ENCODE measurements at regions not wholly inside any gene's neighbourhood (a gene's known extent, or its start where the extent isn't known, plus 50 kb on each side); places are given as distances from the start of the nearest gene placed in this dataset.

- no peak overlapping the region for H3K27ac ChIP-seq (ENCODE audit: low read length)
- no CpG with 5 or more reads among the region's 3 CpGs for WGBS (ENCODE audit: insufficient coverage, low lambda C conversion rate)
- no peaks in the 10 kb centered on the region for H3K36me3 ChIP-seq (ENCODE audit: control insufficient read depth, insufficient read depth, low read length)
- peak; percentile 23 to 57 for DNase-seq
- H3K9me3 ChIP-seq (ENCODE audit: control insufficient read depth, low read depth, low read length): peaks cover 7% of the 10 kb centered on the region
- no peak overlapping the region for H3K4me3 ChIP-seq (ENCODE audit: low read length)
- no peaks in the 10 kb centered on the region for H3K27me3 ChIP-seq (ENCODE audit: control insufficient read depth, insufficient read depth, low read length)
- peaks cover 6% of the 10 kb centered on the region for H3K4me1 ChIP-seq (ENCODE audit: control insufficient read depth, insufficient read depth, low read length)
These were observed 70.1 kb upstream of the TENT5A start for GRCh38 chr6:81822568-81822967.

GRCh38 chr6:81821449-81821848 lies 69.0 kb upstream of the TENT5A start:
- H3K36me3 ChIP-seq (ENCODE audit: control insufficient read depth, insufficient read depth, low read length): no peaks in the 10 kb centered on the region
- DNase-seq: no peak
- H3K4me3 ChIP-seq (ENCODE audit: low read length): no peak overlapping the region
- H3K27me3 ChIP-seq (ENCODE audit: control insufficient read depth, insufficient read depth, low read length): no peaks in the 10 kb centered on the region
- H3K4me1 ChIP-seq (ENCODE audit: control insufficient read depth, insufficient read depth, low read length): peaks cover 6% of the 10 kb centered on the region
- H3K9me3 ChIP-seq (ENCODE audit: control insufficient read depth, low read depth, low read length): peaks cover 2% of the 10 kb centered on the region
- H3K27ac ChIP-seq (ENCODE audit: low read length): peak overlapping the region; percentile 26

GRCh38 chr6:81820980-81821379 lies 68.5 kb upstream of the TENT5A start:
- H3K36me3 ChIP-seq (ENCODE audit: control insufficient read depth, insufficient read depth, low read length): no peaks in the 10 kb centered on the region
- H3K27ac ChIP-seq (ENCODE audit: low read length): peak overlapping the region; percentile 26
- H3K4me1 ChIP-seq (ENCODE audit: control insufficient read depth, insufficient read depth, low read length): peaks cover 6% of the 10 kb centered on the region
- H3K9me3 ChIP-seq (ENCODE audit: control insufficient read depth, low read depth, low read length): no peaks in the 10 kb centered on the region
- no peak overlapping the region for H3K4me3 ChIP-seq (ENCODE audit: low read length)
- peak; percentile 26 to 71 for DNase-seq
- WGBS (ENCODE audit: insufficient coverage, low lambda C conversion rate): 40% methylated on average over 1 of the region's 1 CpG
- no peaks in the 10 kb centered on the region for H3K27me3 ChIP-seq (ENCODE audit: control insufficient read depth, insufficient read depth, low read length)

- Histone ChIP-seq H3K4me3 (ENCODE audit: low read length) (no peak overlapping the region), H3K27me3 (ENCODE audit: control insufficient read depth, insufficient read depth, low read length) (no peaks in the 10 kb centered on the region), H3K36me3 (ENCODE audit: control insufficient read depth, insufficient read depth, low read length) (no peaks in the 10 kb centered on the region), H3K27ac (ENCODE audit: low read length) (no peak overlapping the region), H3K4me1 (ENCODE audit: control insufficient read depth, insufficient read depth, low read length) (peaks cover 6% of the 10 kb centered on the region), H3K9me3 (ENCODE audit: control insufficient read depth, low read depth, low read length) (no peaks in the 10 kb centered on the region)
- DNase-seq: no peak
- WGBS (ENCODE audit: insufficient coverage, low lambda C conversion rate): no CpG with 5 or more reads among the region's 2 CpGs
These were observed 67.9 kb upstream of the TENT5A start for GRCh38 chr6:81820422-81820821.

GRCh38 chr6:81819767-81820166 lies 67.3 kb upstream of the TENT5A start:
- 100% methylated on average over 1 of the region's 6 CpGs for WGBS (ENCODE audit: insufficient coverage, low lambda C conversion rate)
- peaks cover 6% of the 10 kb centered on the region for H3K4me1 ChIP-seq (ENCODE audit: control insufficient read depth, insufficient read depth, low read length)
- H3K27ac ChIP-seq (ENCODE audit: low read length): no peak overlapping the region
- H3K27me3 ChIP-seq (ENCODE audit: control insufficient read depth, insufficient read depth, low read length): no peaks in the 10 kb centered on the region
- no peak overlapping the region for H3K4me3 ChIP-seq (ENCODE audit: low read length)
- H3K36me3 ChIP-seq (ENCODE audit: control insufficient read depth, insufficient read depth, low read length): no peaks in the 10 kb centered on the region
- no peaks in the 10 kb centered on the region for H3K9me3 ChIP-seq (ENCODE audit: control insufficient read depth, low read depth, low read length)
- DNase-seq: no peak

- 90% methylated on average over 2 of the region's 2 CpGs for WGBS (ENCODE audit: insufficient coverage, low lambda C conversion rate)
- H3K9me3 ChIP-seq (ENCODE audit: control insufficient read depth, low read depth, low read length): no peaks in the 10 kb centered on the region
- H3K27ac ChIP-seq (ENCODE audit: low read length): no peak overlapping the region
- no peak overlapping the region for H3K4me3 ChIP-seq (ENCODE audit: low read length)
- H3K27me3 ChIP-seq (ENCODE audit: control insufficient read depth, insufficient read depth, low read length): no peaks in the 10 kb centered on the region
- no peaks in the 10 kb centered on the region for H3K36me3 ChIP-seq (ENCODE audit: control insufficient read depth, insufficient read depth, low read length)
- peaks cover 6% of the 10 kb centered on the region for H3K4me1 ChIP-seq (ENCODE audit: control insufficient read depth, insufficient read depth, low read length)
- no peak for DNase-seq
These were observed 66.5 kb upstream of the TENT5A start for GRCh38 chr6:81818901-81819361.

- no peak overlapping the region for H3K4me3 ChIP-seq (ENCODE audit: low read length)
- peaks cover 6% of the 10 kb centered on the region for H3K4me1 ChIP-seq (ENCODE audit: control insufficient read depth, insufficient read depth, low read length)
- no CpG with 5 or more reads among the region's 2 CpGs for WGBS (ENCODE audit: insufficient coverage, low lambda C conversion rate)
- no peaks in the 10 kb centered on the region for H3K9me3 ChIP-seq (ENCODE audit: control insufficient read depth, low read depth, low read length)
- DNase-seq: no peak
- no peaks in the 10 kb centered on the region for H3K27me3 ChIP-seq (ENCODE audit: control insufficient read depth, insufficient read depth, low read length)
- no peak overlapping the region for H3K27ac ChIP-seq (ENCODE audit: low read length)
- no peaks in the 10 kb centered on the region for H3K36me3 ChIP-seq (ENCODE audit: control insufficient read depth, insufficient read depth, low read length)
These were observed 63.9 kb upstream of the TENT5A start for GRCh38 chr6:81816380-81816779.

- Histone ChIP-seq H3K4me3 (ENCODE audit: low read length) (no peak overlapping the region), H3K27me3 (ENCODE audit: control insufficient read depth, insufficient read depth, low read length) (no peaks in the 10 kb centered on the region), H3K4me1 (ENCODE audit: control insufficient read depth, insufficient read depth, low read length) (no peaks in the 10 kb centered on the region), H3K27ac (ENCODE audit: low read length) (no peak overlapping the region), H3K9me3 (ENCODE audit: control insufficient read depth, low read depth, low read length) (no peaks in the 10 kb centered on the region), H3K36me3 (ENCODE audit: control insufficient read depth, insufficient read depth, low read length) (no peaks in the 10 kb centered on the region)
- no CpG with 5 or more reads among the region's 2 CpGs for WGBS (ENCODE audit: insufficient coverage, low lambda C conversion rate)
- DNase-seq: no peak
These were observed 62.0 kb upstream of the TENT5A start for GRCh38 chr6:81814370-81815076.

- no peaks in the 10 kb centered on the region for H3K36me3 ChIP-seq (ENCODE audit: control insufficient read depth, insufficient read depth, low read length)
- no peak overlapping the region for H3K27ac ChIP-seq (ENCODE audit: low read length)
- H3K9me3 ChIP-seq (ENCODE audit: control insufficient read depth, low read depth, low read length): no peaks in the 10 kb centered on the region
- no peaks in the 10 kb centered on the region for H3K27me3 ChIP-seq (ENCODE audit: control insufficient read depth, insufficient read depth, low read length)
- no peak overlapping the region for H3K4me3 ChIP-seq (ENCODE audit: low read length)
- no peak for DNase-seq
- H3K4me1 ChIP-seq (ENCODE audit: control insufficient read depth, insufficient read depth, low read length): no peaks in the 10 kb centered on the region
These were observed 60.8 kb upstream of the TENT5A start for GRCh38 chr6:81813305-81813704.

GRCh38 chr6:81812401-81812800 lies 59.9 kb upstream of the TENT5A start:
- 80% methylated on average over 1 of the region's 4 CpGs for WGBS (ENCODE audit: insufficient coverage, low lambda C conversion rate)
- H3K27ac ChIP-seq (ENCODE audit: low read length): no peak overlapping the region
- H3K4me1 ChIP-seq (ENCODE audit: control insufficient read depth, insufficient read depth, low read length): no peaks in the 10 kb centered on the region
- no peaks in the 10 kb centered on the region for H3K9me3 ChIP-seq (ENCODE audit: control insufficient read depth, low read depth, low read length)
- H3K27me3 ChIP-seq (ENCODE audit: control insufficient read depth, insufficient read depth, low read length): no peaks in the 10 kb centered on the region
- DNase-seq: no peak
- H3K4me3 ChIP-seq (ENCODE audit: low read length): no peak overlapping the region
- no peaks in the 10 kb centered on the region for H3K36me3 ChIP-seq (ENCODE audit: control insufficient read depth, insufficient read depth, low read length)

GRCh38 chr6:81808851-81809570 lies 56.5 kb upstream of the TENT5A start:
- Histone ChIP-seq H3K36me3 (ENCODE audit: control insufficient read depth, insufficient read depth, low read length) (no peaks in the 10 kb centered on the region), H3K9me3 (ENCODE audit: control insufficient read depth, low read depth, low read length) (no peaks in the 10 kb centered on the region), H3K4me3 (ENCODE audit: low read length) (no peak overlapping the region), H3K27ac (ENCODE audit: low read length) (no peak overlapping the region), H3K27me3 (ENCODE audit: control insufficient read depth, insufficient read depth, low read length) (no peaks in the 10 kb centered on the region), H3K4me1 (ENCODE audit: control insufficient read depth, insufficient read depth, low read length) (no peaks in the 10 kb centered on the region)
- WGBS (ENCODE audit: insufficient coverage, low lambda C conversion rate): 79% methylated on average over 2 of the region's 6 CpGs
- no peak for DNase-seq
